Daoy (cell line): ENCODE measurements at regions not wholly inside any gene's neighbourhood (a gene's known extent, or its start where the extent isn't known, plus 50 kb on each side); places are given as distances from the start of the nearest gene placed in this dataset.
"Not testable (repeated sequence)": the region's sequence is repeated elsewhere in the genome, so short reads cannot be mapped to it uniquely, and the experiment has no call there.

Experiments used
- DNase-seq: peaks from one replicate; pipeline ENCODE4 v3.0.0-alpha.2; 2015; ENCODE audit warnings: low read depth

GRCh38 chr4:186979961-186980745, 256.5 kb upstream of the FAT1 start:
- peak; percentile 11 for DNase-seq

GRCh38 chr4:186981161-186981560, 257.5 kb upstream of the FAT1 start:
- DNase-seq = no peak

DNA sequence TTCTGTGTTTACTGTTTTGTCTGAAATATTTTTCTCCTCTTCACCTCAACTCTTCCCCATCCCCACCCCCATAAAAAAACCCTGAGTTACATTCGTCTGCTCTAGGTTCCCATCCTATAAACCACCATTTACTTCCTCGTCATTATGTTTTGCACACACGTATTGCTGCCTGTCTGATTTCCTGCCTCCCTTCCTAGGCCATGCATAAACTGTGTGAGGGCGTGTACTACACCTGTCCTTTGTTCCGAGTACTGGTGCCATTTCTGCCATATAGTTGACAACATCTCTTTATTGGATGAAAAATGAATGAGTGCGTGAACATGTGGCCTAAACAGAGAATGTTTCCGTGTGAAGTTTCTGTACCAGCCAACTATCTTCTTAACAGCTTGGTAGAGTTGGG, 258.5 kb upstream of the FAT1 start:
- DNase-seq = no peak

GRCh38 chr4:186984105-186984644, 260.5 kb upstream of the FAT1 start:
- no peak for DNase-seq

DNA sequence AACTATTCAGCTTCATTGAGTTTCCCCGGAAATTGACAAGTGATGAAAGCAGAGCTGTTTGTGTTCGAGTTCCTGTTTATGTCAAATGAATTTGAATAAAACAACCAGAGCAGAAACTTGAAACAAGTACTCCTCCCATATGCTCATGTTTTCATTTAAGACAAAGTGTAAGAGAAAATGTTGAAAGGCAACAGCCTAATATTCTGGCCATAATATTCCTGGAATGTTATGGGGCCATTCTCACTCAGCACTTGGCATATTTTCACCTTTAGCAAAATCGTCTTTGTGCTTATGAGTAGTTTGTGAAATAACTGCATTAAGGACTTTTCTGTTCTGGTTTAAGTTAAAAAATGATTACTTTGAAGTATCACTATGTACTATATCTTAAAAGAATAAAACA, 276.0 kb upstream of the FAT1 start:
- DNase-seq = no peak

GRCh38 chr4:187000281-187000680, 276.6 kb upstream of the FAT1 start:
- DNase-seq = no peak

DNA sequence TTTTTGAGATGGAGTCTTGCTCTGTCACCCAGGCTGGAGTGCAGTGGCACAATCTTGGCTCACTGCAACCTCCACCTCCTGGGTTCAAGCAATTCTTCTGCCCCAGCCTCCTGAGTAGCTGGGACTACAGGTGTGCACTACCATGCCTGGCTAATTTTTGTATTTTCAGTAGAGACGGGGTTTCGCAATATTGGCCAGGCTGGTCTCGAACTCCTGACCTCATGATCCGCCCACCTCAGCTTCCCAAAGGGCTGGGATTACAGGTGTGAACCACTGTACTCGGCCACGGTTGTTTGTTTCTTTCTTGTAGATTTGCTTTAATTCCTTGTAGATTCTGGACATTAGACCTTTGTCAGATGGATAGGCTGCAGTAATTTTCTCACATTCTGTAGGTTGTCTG, 278.5 kb upstream of the FAT1 start:
- DNase-seq = not testable (repeated sequence)

DNA sequence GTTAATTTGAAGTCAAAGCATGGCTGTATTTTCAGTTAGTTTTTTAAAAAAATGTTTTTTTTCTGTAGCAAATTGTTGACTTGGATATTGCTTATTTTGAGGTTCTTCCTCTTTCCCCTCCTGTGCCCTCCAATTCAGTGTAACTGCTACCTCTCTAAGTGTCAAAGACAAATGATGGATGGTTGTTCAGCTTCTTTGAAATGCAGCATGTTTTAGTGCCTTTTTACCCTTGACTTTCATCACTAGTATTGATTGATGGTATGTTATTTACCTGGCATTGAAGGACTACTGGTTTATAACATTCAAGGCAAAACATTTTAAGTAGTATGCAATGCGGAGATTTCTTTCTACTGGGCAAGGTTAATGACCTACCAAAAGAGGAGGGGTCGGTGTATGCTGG, 281.0 kb upstream of the FAT1 start:
- no peak for DNase-seq

GRCh38 chr4:187006189-187006618, 282.5 kb upstream of the FAT1 start:
- DNase-seq = no peak

- no peak for DNase-seq
Measured at GRCh38 chr4:187010052-187010451, 286.4 kb upstream of the FAT1 start.

DNA sequence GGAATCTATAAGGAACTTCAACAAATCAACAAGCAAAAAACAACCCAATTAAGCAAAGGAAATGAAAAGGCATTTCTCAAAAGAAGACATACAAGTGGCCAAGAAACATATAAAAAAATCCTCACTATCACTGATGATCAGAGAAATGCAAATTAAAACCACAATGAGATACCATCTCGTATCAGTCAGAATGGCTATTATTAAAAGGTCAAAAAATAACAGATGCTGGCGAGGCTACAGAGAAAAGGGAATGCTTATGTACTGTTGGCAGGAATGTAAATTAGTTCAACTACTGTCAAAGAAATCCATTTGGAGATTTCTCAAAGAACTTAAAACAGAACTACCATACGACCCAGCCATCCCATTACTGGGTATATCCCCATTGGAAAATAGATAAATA, 292.4 kb upstream of the FAT1 start:
- no peak for DNase-seq

- DNase-seq = no peak
Measured at GRCh38 chr4:187017147-187017546, 293.5 kb upstream of the FAT1 start.

DNA sequence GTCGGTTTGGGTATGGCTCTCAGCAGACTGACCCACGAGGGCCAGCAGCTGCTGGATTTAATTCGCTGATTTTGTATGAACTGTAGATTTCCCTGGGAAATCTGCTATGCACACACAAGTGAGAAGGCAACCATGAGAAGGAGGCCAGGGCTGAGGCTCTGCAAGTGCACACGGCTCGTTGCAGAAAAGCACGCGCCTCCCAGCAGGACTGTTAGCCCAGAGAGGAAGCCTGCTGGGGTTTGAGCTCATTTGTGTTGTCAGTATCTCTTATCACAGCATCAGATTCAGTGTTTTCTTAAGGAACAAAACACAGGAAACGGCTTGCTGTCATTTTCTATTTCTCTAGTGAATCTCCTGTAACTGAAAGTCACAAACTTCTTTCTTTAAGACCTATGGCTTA, 296.2 kb upstream of the FAT1 start:
- no peak for DNase-seq

GRCh38 chr4:187020676-187021075, 297.0 kb upstream of the FAT1 start:
- DNase-seq = no peak

- DNase-seq = no peak
Measured at GRCh38 chr4:187021436-187022205, 298.0 kb upstream of the FAT1 start.

DNA sequence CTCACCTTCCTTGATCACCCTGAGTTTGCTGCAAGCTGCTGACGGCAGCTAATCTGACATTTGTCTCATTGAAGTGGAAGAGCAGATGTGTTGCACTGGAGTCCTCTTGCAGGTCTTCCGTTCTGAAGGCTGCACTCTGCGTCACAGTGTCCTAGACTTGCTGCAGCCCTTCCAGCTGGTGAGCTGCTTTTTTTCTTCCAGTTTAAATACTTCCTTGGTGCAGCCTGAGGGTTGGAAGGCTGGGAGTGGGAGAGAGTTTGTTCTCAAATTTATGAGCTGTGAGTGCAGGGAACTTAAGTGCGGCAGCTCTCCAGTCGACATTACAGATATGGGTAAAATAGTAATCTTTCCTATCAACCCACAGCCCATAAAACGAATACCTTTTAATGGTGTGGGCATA, 303.6 kb upstream of the FAT1 start:
- DNase-seq = no peak

- DNase-seq = no peak
Measured at GRCh38 chr4:187042251-187042650, 318.6 kb upstream of the FAT1 start.

DNA sequence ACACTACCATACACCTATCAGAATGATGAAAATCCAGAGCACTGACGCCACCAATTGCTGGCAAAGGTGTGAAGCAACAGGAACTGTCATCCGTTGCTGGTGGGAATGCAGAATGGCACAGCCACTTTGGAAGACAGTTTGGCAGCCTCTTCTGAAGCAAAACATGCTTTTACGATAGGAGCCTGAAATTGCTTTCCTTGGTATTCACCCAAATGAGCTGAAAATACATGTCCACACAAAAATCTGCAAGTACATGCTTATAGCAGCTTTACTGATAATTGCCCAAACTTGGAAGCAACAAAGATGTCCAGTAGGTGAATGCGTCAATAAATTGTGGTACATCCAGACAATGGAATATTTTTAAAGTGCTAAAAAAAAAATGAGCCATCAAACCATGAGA, 322.8 kb upstream of the FAT1 start:
- DNase-seq = no peak

GRCh38 chr4:187059021-187059420, 335.4 kb upstream of the FAT1 start:
- peak; percentile 34 for DNase-seq

- DNase-seq = no peak
Measured at GRCh38 chr4:187059895-187060294, 336.2 kb upstream of the FAT1 start.

DNA sequence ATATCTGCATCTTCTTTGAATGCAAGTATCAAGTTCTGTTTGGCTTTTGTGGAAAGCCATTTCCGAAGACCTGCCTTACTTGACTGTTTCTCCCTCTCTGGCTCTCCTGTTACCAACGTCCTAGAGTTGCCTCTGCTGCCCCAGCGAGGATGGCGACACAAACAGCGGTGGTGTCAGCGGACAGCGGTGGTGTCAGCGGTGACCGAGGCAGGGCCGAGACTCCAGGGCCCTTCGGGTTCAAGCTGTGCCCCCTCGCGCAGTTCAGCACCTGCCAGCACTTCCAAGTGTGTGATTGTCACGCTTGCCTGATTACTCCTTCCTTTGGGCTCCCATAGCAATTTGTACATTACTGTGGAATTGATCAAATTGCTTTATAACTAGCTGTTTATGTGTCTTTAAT, 336.9 kb upstream of the FAT1 start:
- DNase-seq = no peak

DNA sequence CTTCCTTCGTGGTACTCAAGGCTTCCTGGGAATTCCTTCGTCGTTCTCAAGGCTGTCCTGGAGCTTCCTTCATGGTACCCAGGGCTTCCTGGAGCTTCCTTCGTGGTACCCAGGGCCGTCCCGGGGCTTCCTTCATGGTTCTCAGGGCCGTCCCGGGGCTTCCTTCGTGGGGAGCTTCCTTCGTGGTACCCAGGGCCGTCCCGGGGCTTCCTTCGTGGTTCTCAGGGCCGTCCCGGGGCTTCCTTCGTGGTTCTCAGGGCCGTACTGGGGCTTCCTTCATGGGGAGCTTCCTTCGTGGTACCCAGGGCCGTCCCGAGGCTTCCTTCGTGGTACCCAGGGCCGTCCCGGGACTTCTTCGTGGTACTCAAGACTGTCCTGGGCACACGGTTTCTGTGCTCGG, 339.6 kb upstream of the FAT1 start:
- DNase-seq = no peak

- no peak for DNase-seq
Measured at GRCh38 chr4:187064033-187064432, 340.4 kb upstream of the FAT1 start.
